Endothelial cell of umbilical vein (primary cell): ENCODE measurements at regions not wholly inside any gene's neighbourhood (a gene's known extent, or its start where the extent isn't known, plus 50 kb on each side); places are given as distances from the start of the nearest gene placed in this dataset.

ENCODE experiments used
- BruUV-seq: library from RNA; stranded (reverse); fragments of 400-500 nt; replicated peaks from 2 replicates; lab custom pipeline; 2021; lab: Mats Ljungman, UMichigan
- CTCF ChIA-PET: fragments of 300-600, 350-600 bp; sonication (Branson Sonifier 250); formaldehyde crosslinking; loops from one replicate; lab custom pipeline; 2021; ENCODE audit warnings: antibody characterized with exemption, inconsistent platforms; lab: Charles Lee
- POLR2A ChIA-PET: fragments of 300-600, 350-600 bp; sonication (Branson Sonifier 250); formaldehyde crosslinking; loops from one replicate; lab custom pipeline; 2021; ENCODE audit warnings: antibody characterized with exemption, inconsistent platforms; lab: Charles Lee
- DNase-seq: peaks from one replicate; pipeline ENCODE4 v3.0.0-alpha.2; 2011; ENCODE audit warnings: low read depth, low spot score
- FAIRE-seq: peaks from 2 replicates; lab custom pipeline; 2011; peaks lifted over from hg19 to GRCh38; lab: Jason Lieb, UNC
- H2AFZ ChIP-seq: 2 replicates; pipeline ENCODE4 v1.6.0; 2012; ENCODE audit warnings: low read depth, low read length, control low read depth, inconsistent platforms
- H3K27ac ChIP-seq: 2 replicates; pipeline ENCODE4 v1.5.1; 2011; ENCODE audit warnings: low read depth, mild to moderate bottlenecking, control low read depth, low read length, moderate library complexity; ENCODE audit not compliant: insufficient read depth
- H3K27me3 ChIP-seq, 2 experiments: 2 replicates each; pipeline versions ENCODE4 v1.6.0 to v1.6.1; 2011; ENCODE audit warnings: low read length in 2 of 2, mixed read lengths in 1 of 2; ENCODE audit not compliant: control insufficient read depth in 2 of 2, insufficient read depth in 2 of 2
- H3K36me3 ChIP-seq, 2 experiments: 2 replicates in 1 of 2; 3 replicates in 1 of 2; pipeline ENCODE4 v1.5.1; 2011; ENCODE audit warnings: low read length in 2 of 2, mild to moderate bottlenecking in 1 of 2, moderate library complexity in 1 of 2; ENCODE audit not compliant: control insufficient read depth in 2 of 2, insufficient read depth in 2 of 2; ENCODE audit errors: extremely low read depth in 1 of 2
- H3K4me1 ChIP-seq: 3 replicates; pipeline ENCODE4 v1.5.1; 2011; ENCODE audit warnings: mild to moderate bottlenecking, low read length; ENCODE audit not compliant: control insufficient read depth, insufficient read depth; ENCODE audit errors: extremely low read depth
- H3K4me2 ChIP-seq: 2 replicates; pipeline ENCODE4 v1.6.1; 2011; ENCODE audit warnings: low read length, control low read depth, mixed read lengths; ENCODE audit not compliant: insufficient read depth
- H3K4me3 ChIP-seq, 3 experiments: fragments of 200-600 bp in 1 of 3; sonication (generic), shearing (Covaris generic) in 1 of 3; replicated peaks in 1 of 3; 2 replicates each; pipeline ENCODE4 v1.5.1; 2011 to 2016; ENCODE audit warnings: control low read depth in 3 of 3, low read length in 3 of 3, mild to moderate bottlenecking in 2 of 3, inconsistent platforms in 1 of 3, low read depth in 1 of 3, moderate library complexity in 1 of 3; ENCODE audit not compliant: insufficient read depth in 1 of 3
- H3K79me2 ChIP-seq: 2 replicates; pipeline ENCODE4 v1.6.0; 2012; ENCODE audit warnings: low read length, inconsistent platforms; ENCODE audit not compliant: control insufficient read depth, insufficient read depth
- H3K9ac ChIP-seq: replicated peaks from 2 replicates; pipeline ENCODE3; 2011; ENCODE audit warnings: low read length, control low read depth; ENCODE audit not compliant: insufficient read depth; ENCODE audit errors: extremely low read depth
- H3K9me1 ChIP-seq: replicated peaks from 3 replicates; pipeline ENCODE4 v1.6.0; 2011; ENCODE audit warnings: mild to moderate bottlenecking, low read length; ENCODE audit not compliant: control insufficient read depth, insufficient read depth; ENCODE audit errors: extremely low read depth
- H3K9me3 ChIP-seq: replicated peaks from 2 replicates; pipeline ENCODE4 v1.5.1; 2012; ENCODE audit warnings: low read length, inconsistent platforms; ENCODE audit not compliant: control insufficient read depth, insufficient read depth
- H4K20me1 ChIP-seq: replicated peaks from 2 replicates; pipeline ENCODE3; 2011; ENCODE audit warnings: mild to moderate bottlenecking, low read length; ENCODE audit not compliant: control insufficient read depth, insufficient read depth; ENCODE audit errors: extremely low read depth
- CTCF ChIP-seq, 2 donors: IDR thresholded peaks; 1 replicate in 1 of 2; 2 replicates in 1 of 2; pipeline ENCODE4 v1.5.1; 2011; ENCODE audit warnings: low read length in 2 of 2, mild to moderate bottlenecking in 2 of 2, moderate library complexity in 2 of 2, control low read depth in 1 of 2, inconsistent platforms in 1 of 2, low read depth in 1 of 2; ENCODE audit not compliant: insufficient read depth in 1 of 2; ENCODE audit errors: extremely low read depth in 1 of 2
- EZH2 ChIP-seq: IDR thresholded peaks from 2 replicates; pipeline ENCODE4 v1.6.1; 2012; ENCODE audit warnings: borderline replicate concordance, low read depth, mild to moderate bottlenecking, moderate library complexity, low read length, inconsistent platforms; ENCODE audit not compliant: severe bottlenecking
- FOS ChIP-seq: IDR thresholded peaks from 2 replicates; pipeline ENCODE4 v1.6.1; 2011; ENCODE audit warnings: mild to moderate bottlenecking, low read length, moderate library complexity, borderline replicate concordance; ENCODE audit not compliant: insufficient read depth
- GATA2 ChIP-seq: IDR thresholded peaks from 2 replicates; pipeline ENCODE4 v1.7.0; 2011; ENCODE audit warnings: low read depth, mild to moderate bottlenecking, moderate library complexity, mixed read lengths, low read length; ENCODE audit not compliant: insufficient read length, insufficient read depth
- JUN ChIP-seq: IDR thresholded peaks from 2 replicates; pipeline ENCODE4 v1.6.1; 2011; ENCODE audit warnings: borderline replicate concordance, low read depth; ENCODE audit not compliant: insufficient read length, insufficient read depth
- MAX ChIP-seq: IDR thresholded peaks from 2 replicates; pipeline ENCODE4 v1.6.1; 2011; ENCODE audit not compliant: insufficient read depth, insufficient read length
- MYC ChIP-seq: IDR thresholded peaks from one replicate; pipeline ENCODE4 v1.6.1; 2011; ENCODE audit warnings: mild to moderate bottlenecking, low read depth, low read length
- POLR2A ChIP-seq: IDR thresholded peaks from 2 replicates; pipeline ENCODE4 v1.6.1; 2012; ENCODE audit warnings: low read depth, mild to moderate bottlenecking, control low read depth, low read length
- POLR2AphosphoS5 ChIP-seq: IDR thresholded peaks from 2 replicates; pipeline ENCODE4 v1.6.1; 2012; ENCODE audit warnings: low read depth, mild to moderate bottlenecking, control low read depth, low read length, moderate library complexity; ENCODE audit not compliant: insufficient read depth
- dilution Hi-C: fragments of 300-500 bp; cut with MboI; formaldehyde crosslinking; loops from one replicate; pipeline ENCODE4 v1.15.0; 2019; ENCODE audit warnings: low sequenced_read_pairs; ENCODE audit not compliant: extremely low pct_ligation_motif_present
- intact Hi-C: fragments of 100-400 bp; cut with micrococcal nuclease; formaldehyde crosslinking; loops from one replicate; pipeline ENCODE4 v1.10.0; 2022

GRCh38 chr22:27198518-27199035 is 541.2 kb downstream of the MIAT start:
- no peak for TF ChIP-seq GATA2
- TF ChIP-seq FOS, result no peak
- no peak for TF ChIP-seq MAX
- no peak for TF ChIP-seq CTCF (IDR thresholded peaks at IDR 0.05; ENCODE audit: extremely low read depth in 1 of 2, insufficient read depth in 1 of 2, low read depth in 1 of 2, low read length in 2 of 2)
- TF ChIP-seq EZH2, result no peak
- TF ChIP-seq JUN, result no peak
- TF ChIP-seq POLR2A, result no peak
- TF ChIP-seq MYC, result no peak
- TF ChIP-seq POLR2AphosphoS5, result no peak
- BruUV-seq, result no TSS peak
- intact Hi-C loops (no loop called here), dilution Hi-C loops (no loop called here)
- H3K79me2 ChIP-seq, result no peaks in the 10 kb centered on the region
- no peak overlapping the region for H3K4me2 ChIP-seq
- H3K36me3 ChIP-seq, result no peaks in the 10 kb centered on the region
- H3K9ac ChIP-seq, result no peak overlapping the region
- POLR2A ChIA-PET, result no interaction called here
- FAIRE-seq (no peak), DNase-seq (no peak)
- no peaks in the 10 kb centered on the region for H3K9me1 ChIP-seq
- H3K27me3 ChIP-seq, result no peaks in the 10 kb centered on the region
- CTCF ChIA-PET, result no interaction called here
- no peak overlapping the region for H2AFZ ChIP-seq
- H3K4me1 ChIP-seq, result peaks cover 12% of the 10 kb centered on the region
- no peaks in the 10 kb centered on the region for H4K20me1 ChIP-seq
- H3K4me3 ChIP-seq, result no peak overlapping the region
- no peak overlapping the region for H3K27ac ChIP-seq
- H3K9me3 ChIP-seq, result no peaks in the 10 kb centered on the region
